ENCODE measurements at regions not wholly inside any gene's neighbourhood (a gene's known extent, or its start where the extent isn't known, plus 50 kb on each side); places are given as distances from the start of the nearest gene placed in this dataset.

GRCh38 chr4:19774690-19775256, 476.9 kb upstream of the SLIT2 start:
- DNase-seq = no peak

GRCh38 chr4:19772581-19772980, 479.1 kb upstream of the SLIT2 start:
- DNase-seq = no peak

GRCh38 chr4:19756661-19757060, 495.0 kb upstream of the SLIT2 start:
- DNase-seq = no peak

- no peak for DNase-seq
These were observed 499.1 kb upstream of the SLIT2 start for GRCh38 chr4:19752599-19752998.

- DNase-seq = no peak
These were observed 502.9 kb upstream of the SLIT2 start for GRCh38 chr4:19748519-19749479.

- no peak for DNase-seq
These were observed 505.3 kb upstream of the SLIT2 start for GRCh38 chr4:19746377-19746776.

- no peak for DNase-seq
These were observed 508.5 kb upstream of the SLIT2 start for GRCh38 chr4:19743115-19743638.

- DNase-seq = no peak
These were observed 512.5 kb upstream of the SLIT2 start for GRCh38 chr4:19739101-19739651.

GRCh38 chr4:19736968-19737756, 514.5 kb upstream of the SLIT2 start:
- no peak for DNase-seq

GRCh38 chr4:19735012-19735411, 516.7 kb upstream of the SLIT2 start:
- no peak for DNase-seq

GRCh38 chr4:19729886-19730651, 521.6 kb upstream of the SLIT2 start:
- DNase-seq = no peak

GRCh38 chr4:19728773-19729172, 522.9 kb upstream of the SLIT2 start:
- DNase-seq = no peak

- no peak for DNase-seq
These were observed 524.6 kb upstream of the SLIT2 start for GRCh38 chr4:19727141-19727540.

- no peak for DNase-seq
These were observed 526.6 kb upstream of the SLIT2 start for GRCh38 chr4:19725130-19725529.

- no peak for DNase-seq
These were observed 529.3 kb upstream of the SLIT2 start for GRCh38 chr4:19722404-19722803.

GRCh38 chr4:19721587-19721986, 530.1 kb upstream of the SLIT2 start:
- DNase-seq = no peak

GRCh38 chr4:19720610-19721009, 531.1 kb upstream of the SLIT2 start:
- no peak for DNase-seq

- DNase-seq = no peak
These were observed 531.5 kb upstream of the SLIT2 start for GRCh38 chr4:19720190-19720589.

GRCh38 chr4:19711871-19712270, 539.8 kb upstream of the SLIT2 start:
- DNase-seq = no peak

GRCh38 chr4:19707876-19708275, 543.8 kb upstream of the SLIT2 start:
- no peak for DNase-seq

GRCh38 chr4:19703391-19703790, 548.3 kb upstream of the SLIT2 start:
- no peak for DNase-seq

- DNase-seq = no peak
These were observed 550.7 kb upstream of the SLIT2 start for GRCh38 chr4:19700992-19701391.

Measured in effector CD8-positive, alpha-beta T cell (primary cell).